RWPE1 (cell line): ENCODE measurements at regions not wholly inside any gene's neighbourhood (a gene's known extent, or its start where the extent isn't known, plus 50 kb on each side); places are given as distances from the start of the nearest gene placed in this dataset.
A peak's percentile ranks its signal among the peaks of the same experiment; 100 is the strongest.

ENCODE experiments used
- CTCF ChIA-PET: fragments of 350-600 bp; sonication (Branson Sonifier 250); formaldehyde crosslinking; extraction: SDS; loops from one replicate; lab custom pipeline; 2021; lab: Yijun Ruan, JAX
- POLR2A ChIA-PET: fragments of 400-600 bp; formaldehyde crosslinking; extraction: SDS; loops from one replicate; lab custom pipeline; 2020; ENCODE audit warnings: antibody characterized with exemption; ENCODE audit not compliant: low non-redundant PET; lab: Yijun Ruan, JAX
- DNase-seq: peaks from one replicate; pipeline ENCODE4 v3.0.0; 2012; ENCODE audit warnings: low spot score
- H3K27ac ChIP-seq: fragments of 450-650 bp; 2 replicates; pipeline ENCODE4 v1.5.1; 2017
- CTCF ChIP-seq: fragments of 450-650 bp; conservative IDR thresholded peaks from 2 replicates; pipeline ENCODE4 v1.5.1; 2017; ENCODE audit warnings: low read depth, mild to moderate bottlenecking

- H3K27ac ChIP-seq, result no peak overlapping the region
- TF ChIP-seq CTCF, result no peak
- DNase-seq, result no peak
- ChIA-PET POLR2A (no interaction called here), CTCF (interaction anchor here (0.6 kb wide), 1 partner anchor 27 kb away, joined by 15 read pairs; no protein-coding TSS in a partner anchor)
Observed at GRCh38 chr4:34047363-34047762, 2197.0 kb downstream of the ARAP2 start.

- ChIA-PET POLR2A (no interaction called here), CTCF (interaction anchor here (0.6 kb wide), 1 partner anchor 1479 kb away, joined by 3 read pairs; no protein-coding TSS in a partner anchor)
- no peak for DNase-seq
Observed at GRCh38 chr4:34066126-34066525, 2178.2 kb downstream of the ARAP2 start.

GRCh38 chr4:34091451-34091850, 2152.9 kb downstream of the ARAP2 start:
- no peak overlapping the region for H3K27ac ChIP-seq
- ChIA-PET POLR2A (no interaction called here), CTCF (interaction anchor here (0.5 kb wide), 1 partner anchor 524 kb away, joined by 3 read pairs; no protein-coding TSS in a partner anchor)
- DNase-seq, result no peak
- no peak for TF ChIP-seq CTCF

More at GRCh38 chr4:34066126-34066525, 2178.2 kb downstream of the ARAP2 start:
- H3K27ac ChIP-seq, result no peak overlapping the region
- no peak for TF ChIP-seq CTCF

- H3K27ac ChIP-seq, result no peak overlapping the region
- POLR2A ChIA-PET, result no interaction called here
- no peak for DNase-seq
- TF ChIP-seq CTCF, result no peak
- CTCF ChIA-PET, result no interaction called here
Observed at GRCh38 chr4:34094114-34094513, 2150.2 kb downstream of the ARAP2 start.

GRCh38 chr4:34105311-34105710, 2139.0 kb downstream of the ARAP2 start:
- TF ChIP-seq CTCF, result no peak
- peak; percentile 4 for DNase-seq
- CTCF ChIA-PET, result no interaction called here
- POLR2A ChIA-PET, result no interaction called here
- no peak overlapping the region for H3K27ac ChIP-seq

GRCh38 chr4:34108391-34108790, 2135.9 kb downstream of the ARAP2 start:
- no peak for TF ChIP-seq CTCF
- DNase-seq, result no peak
- H3K27ac ChIP-seq, result no peak overlapping the region
- ChIA-PET CTCF (no interaction called here), POLR2A (no interaction called here)

- TF ChIP-seq CTCF, result no peak
- POLR2A ChIA-PET, result no interaction called here
- DNase-seq, result no peak
- CTCF ChIA-PET, result no interaction called here
- no peak overlapping the region for H3K27ac ChIP-seq
Observed at GRCh38 chr4:34112573-34112972, 2131.7 kb downstream of the ARAP2 start.
